H1 (cell line): ENCODE measurements at regions not wholly inside any gene's neighbourhood (a gene's known extent, or its start where the extent isn't known, plus 50 kb on each side); places are given as distances from the start of the nearest gene placed in this dataset.

ENCODE experiments used
- CTCF ChIA-PET: fragments of 300-600 bp; sonication (Branson Sonifier 250); formaldehyde crosslinking; loops from one replicate; lab custom pipeline; 2021; ENCODE audit not compliant: partially characterized antibody; lab: Charles Lee
- POLR2A ChIA-PET: fragments of 300-600 bp; sonication (Branson Sonifier 250); formaldehyde crosslinking; loops from one replicate; lab custom pipeline; 2021; ENCODE audit warnings: inconsistent platforms; ENCODE audit not compliant: partially characterized antibody; lab: Charles Lee
- DNase-seq, 2 experiments: peaks; one replicate each; pipeline versions ENCODE4 v3.0.0 to v3.0.0-alpha.2; 2010 to 2022; ENCODE audit warnings: low spot score in 2 of 2, low read depth in 1 of 2, mixed read lengths in 1 of 2
- FAIRE-seq: peaks from 2 replicates; lab custom pipeline; 2011; peaks lifted over from hg19 to GRCh38; lab: Jason Lieb, UNC
- H2AFZ ChIP-seq: 2 replicates; pipeline ENCODE4 v1.8.1; 2012; ENCODE audit warnings: low read length, inconsistent platforms
- H2AK5ac ChIP-seq: 2 replicates; pipeline ENCODE4 v1.6.1; 2013; ENCODE audit warnings: low read depth, low read length
- H2BK120ac ChIP-seq: replicated peaks from 2 replicates; pipeline ENCODE3; 2013; ENCODE audit warnings: low read depth, low read length, inconsistent platforms
- H2BK12ac ChIP-seq: 2 replicates; pipeline ENCODE4 v1.6.1; 2013; ENCODE audit warnings: low read depth, low read length
- H2BK15ac ChIP-seq: 2 replicates; pipeline ENCODE4 v1.6.1; 2013; ENCODE audit warnings: low read length
- H2BK20ac ChIP-seq: 2 replicates; pipeline ENCODE4 v1.6.1; 2013; ENCODE audit warnings: low read length
- H2BK5ac ChIP-seq: 2 replicates; pipeline ENCODE4 v1.6.1; 2013; ENCODE audit warnings: low read depth, low read length
- H3K14ac ChIP-seq: 2 replicates; pipeline ENCODE4 v1.6.1; 2013; ENCODE audit warnings: inconsistent platforms; ENCODE audit not compliant: insufficient read length
- H3K18ac ChIP-seq: 2 replicates; pipeline ENCODE4 v1.6.1; 2013; ENCODE audit warnings: low read length; ENCODE audit errors: extremely low read depth
- H3K23ac ChIP-seq: 2 replicates; pipeline ENCODE4 v1.6.1; 2013; ENCODE audit warnings: inconsistent platforms; ENCODE audit not compliant: insufficient read length
- H3K23me2 ChIP-seq: 2 replicates; pipeline ENCODE4 v1.6.1; 2013; ENCODE audit warnings: low read depth, low read length
- H3K27ac ChIP-seq: 2 replicates; pipeline ENCODE4 v1.6.1; 2011; ENCODE audit warnings: low read depth, low read length, inconsistent platforms
- H3K27me3 ChIP-seq, 4 experiments: replicated peaks in 1 of 4; 1 replicate in 1 of 4; 2 replicates in 3 of 4; pipeline versions ENCODE4 v1.6.1 to v1.8.1; 2011 to 2013; ENCODE audit warnings: low read length in 3 of 4, mild to moderate bottlenecking in 3 of 4, inconsistent platforms in 2 of 4, mixed read lengths in 2 of 4, moderate library complexity in 1 of 4; ENCODE audit not compliant: control insufficient read depth in 3 of 4, insufficient read depth in 3 of 4; ENCODE audit errors: extremely low read depth in 1 of 4
- H3K36me3 ChIP-seq, 4 experiments: 2 replicates each; pipeline versions ENCODE4 v1.6.1 to v1.8.1; 2011 to 2013; ENCODE audit warnings: mild to moderate bottlenecking in 4 of 4, low read length in 3 of 4, moderate library complexity in 2 of 4, control low read depth in 1 of 4, inconsistent platforms in 1 of 4; ENCODE audit not compliant: insufficient read depth in 4 of 4, control insufficient read depth in 2 of 4
- H3K4ac ChIP-seq: replicated peaks from 2 replicates; pipeline ENCODE3; 2013; ENCODE audit warnings: low read length, low read depth, mixed read lengths, inconsistent platforms; ENCODE audit not compliant: insufficient read length
- H3K4me1 ChIP-seq, 4 experiments: replicated peaks in 1 of 4; 1 replicate in 1 of 4; 2 replicates in 3 of 4; pipeline versions ENCODE4 v1.6.1 to v1.8.1; 2011 to 2013; ENCODE audit warnings: low read length in 3 of 4, inconsistent platforms in 2 of 4, mixed read lengths in 1 of 4; ENCODE audit not compliant: insufficient read depth in 4 of 4, control insufficient read depth in 3 of 4
- H3K4me2 ChIP-seq, 2 experiments: 2 replicates each; pipeline versions ENCODE4 v1.6.1 to v1.8.1; 2011 to 2013; ENCODE audit warnings: low read depth in 2 of 2, low read length in 2 of 2, control low read depth in 1 of 2, inconsistent platforms in 1 of 2, mild to moderate bottlenecking in 1 of 2; ENCODE audit not compliant: insufficient read depth in 1 of 2
- H3K4me3 ChIP-seq, 4 experiments: fragments of 200-600, 300-600 bp in 1 of 4; sonication (generic), shearing (Covaris generic), sonication (Bioruptor Twin) in 1 of 4; 2 replicates each; pipeline versions ENCODE4 v1.5.1 to v1.8.1; 2011 to 2016; ENCODE audit warnings: low read length in 4 of 4, low read depth in 3 of 4, control low read depth in 2 of 4, inconsistent platforms in 2 of 4, mild to moderate bottlenecking in 2 of 4, mixed read lengths in 1 of 4, moderate library complexity in 1 of 4; ENCODE audit not compliant: insufficient read depth in 2 of 4; ENCODE audit errors: extremely low read depth in 1 of 4
- H3K56ac ChIP-seq: replicated peaks from 2 replicates; pipeline ENCODE3; 2013; ENCODE audit warnings: low read depth, mild to moderate bottlenecking, mixed read lengths, low read length, inconsistent platforms; ENCODE audit not compliant: insufficient read length
- H3K79me1 ChIP-seq: 2 replicates; pipeline ENCODE4 v1.6.1; 2013; ENCODE audit warnings: low read depth, low read length, control low read depth
- H3K79me2 ChIP-seq, 2 experiments: 2 replicates each; pipeline versions ENCODE4 v1.6.1 to v1.8.1; 2012 to 2013; ENCODE audit warnings: low read length in 2 of 2, mild to moderate bottlenecking in 2 of 2, inconsistent platforms in 1 of 2; ENCODE audit not compliant: insufficient read depth in 2 of 2, control insufficient read depth in 1 of 2
- H3K9ac ChIP-seq, 4 experiments: replicated peaks in 1 of 4; 1 replicate in 1 of 4; 2 replicates in 3 of 4; pipeline versions ENCODE4 v1.6.1 to v1.8.1; 2011 to 2013; ENCODE audit warnings: low read depth in 3 of 4, low read length in 3 of 4, control low read depth in 2 of 4, mild to moderate bottlenecking in 2 of 4, moderate library complexity in 2 of 4, inconsistent platforms in 1 of 4; ENCODE audit errors: extremely low read depth in 1 of 4
- H3K9me3 ChIP-seq, 2 experiments: 2 replicates each; pipeline versions ENCODE4 v1.6.1 to v1.8.1; 2012 to 2013; ENCODE audit warnings: mild to moderate bottlenecking in 2 of 2, moderate library complexity in 2 of 2, control low read depth in 1 of 2, inconsistent platforms in 1 of 2, low read depth in 1 of 2, low read length in 1 of 2, mixed read lengths in 1 of 2; ENCODE audit not compliant: insufficient read depth in 2 of 2
- H4K20me1 ChIP-seq, 2 experiments: replicated peaks in 1 of 2; 2 replicates each; pipeline versions ENCODE3 to v1.8.1; 2011 to 2013; ENCODE audit warnings: inconsistent platforms in 2 of 2, low read length in 2 of 2, mild to moderate bottlenecking in 1 of 2; ENCODE audit not compliant: insufficient read depth in 2 of 2, control insufficient read depth in 1 of 2
- H4K5ac ChIP-seq: 2 replicates; pipeline ENCODE4 v1.6.1; 2013; ENCODE audit warnings: low read length, low read depth, mixed read lengths, inconsistent platforms; ENCODE audit not compliant: insufficient read length
- H4K8ac ChIP-seq: 2 replicates; pipeline ENCODE4 v1.8.0; 2013; ENCODE audit warnings: mild to moderate bottlenecking, moderate library complexity, low read length, inconsistent platforms; ENCODE audit not compliant: insufficient read depth; ENCODE audit errors: extremely low read depth
- H4K91ac ChIP-seq: replicated peaks from 2 replicates; pipeline ENCODE3; 2013; ENCODE audit warnings: low read length, mixed read lengths, inconsistent platforms; ENCODE audit not compliant: insufficient read length
- ATF2 ChIP-seq: IDR thresholded peaks from 2 replicates; pipeline ENCODE4 v1.6.1; 2012; ENCODE audit warnings: low read length, inconsistent platforms
- CTCF ChIP-seq, 3 experiments: IDR thresholded peaks; 1 replicate in 2 of 3; 2 replicates in 1 of 3; pipeline versions ENCODE4 v1.5.1 to v1.6.1; 2011; ENCODE audit warnings: low read length in 3 of 3, mild to moderate bottlenecking in 3 of 3, inconsistent platforms in 2 of 3, low read depth in 1 of 3, moderate library complexity in 1 of 3; ENCODE audit not compliant: insufficient read depth in 1 of 3; ENCODE audit errors: control extremely low read depth in 1 of 3
- FOSL1 ChIP-seq: IDR thresholded peaks from 2 replicates; pipeline ENCODE4 v1.6.1; 2011; ENCODE audit warnings: mild to moderate bottlenecking, low read depth, low read length, moderate library complexity; ENCODE audit not compliant: insufficient read depth
- GABPA ChIP-seq: IDR thresholded peaks from 2 replicates; pipeline ENCODE4 v1.6.1; 2011; ENCODE audit warnings: mild to moderate bottlenecking, low read length, moderate library complexity, borderline replicate concordance; ENCODE audit not compliant: insufficient read depth
- MAX ChIP-seq: IDR thresholded peaks from 2 replicates; pipeline ENCODE4 v1.6.1; 2012; ENCODE audit warnings: inconsistent platforms
- NANOG ChIP-seq: IDR thresholded peaks from 2 replicates; pipeline ENCODE4 v1.6.1; 2011; ENCODE audit warnings: low read length, low read depth, mild to moderate bottlenecking, inconsistent platforms; ENCODE audit not compliant: insufficient read depth, poor library complexity, severe bottlenecking
- TCF12 ChIP-seq: IDR thresholded peaks from 2 replicates; pipeline ENCODE4 v1.6.1; 2011; ENCODE audit warnings: low read depth, mild to moderate bottlenecking, low read length
- WGBS, 2 experiments: shearing (Covaris generic) in 1 of 2; methylation state at CpG; one replicate each; pipeline versions ENCODE4 v1.1.6 to v1.1.7; 2013 to 2015; ENCODE audit warnings: low lambda C conversion rate in 2 of 2, mixed read lengths in 2 of 2, inconsistent platforms in 1 of 2, low coverage in 1 of 2, missing lambda C conversion rate in 1 of 2; ENCODE audit not compliant: insufficient replicate concordance in 2 of 2, insufficient coverage in 1 of 2, insufficient read length in 1 of 2; ENCODE audit errors: extremely low coverage in 1 of 2, missing lambda C conversion rate in 1 of 2; 5-methylcytosine and 5-hydroxymethylcytosine counted together

- H3K4me2 ChIP-seq, result no peak overlapping the region
- ChIA-PET CTCF (no interaction called here), POLR2A (no interaction called here)
- no peak overlapping the region for H2AK5ac ChIP-seq
- no peak overlapping the region for H2BK15ac ChIP-seq
- no peak overlapping the region for H3K27ac ChIP-seq
- no peaks in the 10 kb centered on the region for H3K79me1 ChIP-seq
- H3K79me2 ChIP-seq, result no peaks in the 10 kb centered on the region
- no peak overlapping the region for H2BK12ac ChIP-seq
- H3K14ac ChIP-seq, result no peak overlapping the region
- no peak overlapping the region for H3K18ac ChIP-seq
- no peak overlapping the region for H3K4me3 ChIP-seq
- H2BK20ac ChIP-seq, result no peak overlapping the region
- no peak overlapping the region for H3K4ac ChIP-seq
- H3K56ac ChIP-seq, result no peak overlapping the region
- H4K20me1 ChIP-seq, result no peaks in the 10 kb centered on the region
- peaks cover 0 to 2% of the 10 kb centered on the region in 2 experiments; a peak in 2 of 4 replicates for H3K9me3 ChIP-seq
- H4K8ac ChIP-seq, result no peak overlapping the region
- H2BK120ac ChIP-seq, result no peak overlapping the region
- H3K36me3 ChIP-seq, result no peaks in the 10 kb centered on the region
- WGBS, 2 experiments, result 87% methylated on average over 1 of the region's 1 CpG; no CpG with 5 or more reads in 1 of the 2 experiments
- no peak overlapping the region for H2BK5ac ChIP-seq
- no peaks in the 10 kb centered on the region for H3K4me1 ChIP-seq
- FAIRE-seq (no peak), DNase-seq (no peak)
- H4K91ac ChIP-seq, result no peak overlapping the region
- H2AFZ ChIP-seq, result no peak overlapping the region
- TF ChIP-seq MAX, result no peak
- no peak for TF ChIP-seq NANOG
- TF ChIP-seq TCF12, result no peak
- no peak for TF ChIP-seq FOSL1
- no peak for TF ChIP-seq CTCF (IDR thresholded peaks at IDR 0.05; ENCODE audit: control extremely low read depth in 1 of 3, insufficient read depth in 1 of 3, low read depth in 1 of 3, low read length in 3 of 3)
- TF ChIP-seq GABPA, result no peak
- no peak for TF ChIP-seq ATF2
- no peaks in the 10 kb centered on the region for H3K23me2 ChIP-seq
- no peak overlapping the region for H3K9ac ChIP-seq
- H3K27me3 ChIP-seq, result no peaks in the 10 kb centered on the region
- H4K5ac ChIP-seq, result no peak overlapping the region
- H3K23ac ChIP-seq, result no peak overlapping the region
These were observed 268.6 kb downstream of the SEC23IP start for GRCh38 chr10:120161111-120161510.
